Endometrium (tissue), 2 donors: ENCODE measurements at regions not wholly inside any gene's neighbourhood (a gene's known extent, or its start where the extent isn't known, plus 50 kb on each side); places are given as distances from the start of the nearest gene placed in this dataset.
"Not testable (repeated sequence)": the region's sequence is repeated elsewhere in the genome, so short reads cannot be mapped to it uniquely, and the experiment has no call there.

Experiments
- FAIRE-seq: peaks from 2 replicates; lab custom pipeline; 2012; peaks lifted over from hg19 to GRCh38; lab: Jason Lieb, UNC
- donor health status: control.
- donor health status: control.

GRCh38 chr10:65684896-65685295 is 1240.9 kb upstream of the LRRTM3 start:
- no peak for FAIRE-seq

DNA sequence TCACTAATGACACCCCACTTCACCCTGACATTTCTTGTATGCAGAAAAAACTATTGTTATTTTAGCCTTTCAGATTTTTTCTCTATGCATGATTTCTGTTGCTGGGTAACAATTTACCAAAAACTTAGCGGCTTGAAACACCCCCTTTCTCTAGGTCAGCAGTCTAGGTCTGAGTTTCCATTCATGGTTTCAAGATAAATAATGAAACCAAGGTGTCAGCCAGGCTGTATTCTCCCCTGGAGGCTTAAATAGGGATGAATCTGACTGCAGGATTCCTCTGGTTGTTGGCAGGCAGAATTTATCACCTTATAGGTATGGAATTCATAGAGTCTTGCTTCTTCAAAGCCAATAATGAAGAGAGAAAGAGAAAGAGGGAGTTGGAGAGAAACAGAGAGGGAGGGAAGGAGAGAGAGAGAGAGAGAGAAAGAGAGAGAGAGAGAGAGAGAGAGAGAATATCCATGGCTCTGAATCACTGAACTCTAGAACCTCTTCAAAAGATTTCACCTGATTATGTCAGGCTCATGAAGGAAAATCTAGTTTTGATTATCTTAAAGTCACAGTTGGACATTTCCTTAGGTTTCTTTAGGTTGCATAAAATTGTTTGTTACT is 1224.6 kb upstream of the LRRTM3 start:
- no peak for FAIRE-seq

DNA sequence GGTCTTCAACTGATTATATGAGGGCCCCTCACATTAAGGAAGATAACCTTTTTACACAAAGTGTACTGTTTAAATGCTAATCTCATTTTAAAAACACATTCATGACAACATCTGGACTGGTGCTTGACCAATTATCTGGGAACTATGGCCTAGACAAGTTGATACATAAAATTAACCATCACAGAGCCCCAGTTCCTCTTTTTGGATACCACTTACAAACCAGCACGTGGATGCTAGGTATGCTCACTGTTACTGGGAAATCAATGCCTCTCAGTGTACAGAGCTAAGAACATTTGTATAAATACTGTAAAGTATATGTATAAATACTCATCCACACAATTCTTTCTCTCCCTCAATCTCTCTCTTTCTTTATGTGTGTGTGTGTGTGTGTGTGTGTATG is 1217.8 kb upstream of the LRRTM3 start:
- FAIRE-seq, result no peak

- no peak for FAIRE-seq
Observed at GRCh38 chr10:65710306-65710705, 1215.5 kb upstream of the LRRTM3 start.

DNA sequence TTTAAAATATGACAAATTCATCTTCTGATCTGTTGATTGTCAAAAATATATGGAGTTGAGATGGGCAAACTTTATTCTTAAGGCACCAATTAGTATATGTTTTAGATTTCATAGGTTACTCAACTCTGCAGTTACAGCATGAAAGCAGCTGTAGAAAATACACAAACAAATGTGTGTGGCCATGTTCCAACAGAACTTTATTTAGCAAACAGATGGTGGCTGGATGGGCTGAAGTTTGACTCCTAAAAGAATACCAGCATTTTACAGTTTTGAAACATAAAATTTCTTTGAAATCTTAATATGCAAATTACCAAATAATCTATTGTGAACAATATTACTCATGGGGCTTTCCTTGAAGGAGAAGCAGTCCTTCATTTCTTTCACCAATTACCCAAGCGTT is 1206.0 kb upstream of the LRRTM3 start:
- peak; percentile 88 for FAIRE-seq

DNA sequence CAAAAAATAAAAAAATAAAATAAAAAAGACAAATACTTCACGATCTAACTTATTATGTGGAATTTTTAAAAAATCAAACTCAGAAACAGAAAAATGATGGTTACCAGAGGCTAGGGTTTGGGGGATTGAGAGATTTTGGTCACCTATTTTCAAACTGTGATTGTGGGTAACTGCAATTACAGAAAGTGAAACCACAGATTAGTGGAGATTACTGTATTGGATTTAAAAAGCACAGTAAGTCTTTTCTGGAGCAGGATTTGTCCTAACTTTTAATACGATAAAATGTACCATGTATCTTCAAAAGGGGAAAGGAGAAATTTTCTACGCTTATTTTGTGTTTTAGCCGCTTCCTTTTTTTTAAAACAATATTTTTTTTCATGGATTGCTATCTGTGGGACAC is 1204.9 kb upstream of the LRRTM3 start:
- FAIRE-seq, result peak; percentile 33

DNA sequence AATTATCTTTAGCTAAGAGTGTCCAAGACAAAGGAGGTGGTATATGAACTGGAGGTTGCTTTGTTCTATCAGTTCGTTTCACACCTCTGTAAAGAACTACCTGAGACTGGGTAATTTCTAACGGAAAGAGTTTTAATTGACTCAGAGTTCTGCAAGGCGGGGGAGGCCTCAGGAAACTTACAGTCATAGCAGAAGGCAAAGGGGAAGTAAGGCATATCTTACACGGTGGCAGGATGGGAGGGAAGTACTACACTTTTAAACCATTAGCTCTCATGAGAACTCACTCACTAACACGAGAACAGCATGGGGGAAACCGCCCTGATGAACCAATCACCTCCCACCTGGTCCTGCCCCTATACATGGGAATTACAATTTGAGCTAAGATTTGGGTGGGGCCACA is 1202.3 kb upstream of the LRRTM3 start:
- no peak for FAIRE-seq

DNA sequence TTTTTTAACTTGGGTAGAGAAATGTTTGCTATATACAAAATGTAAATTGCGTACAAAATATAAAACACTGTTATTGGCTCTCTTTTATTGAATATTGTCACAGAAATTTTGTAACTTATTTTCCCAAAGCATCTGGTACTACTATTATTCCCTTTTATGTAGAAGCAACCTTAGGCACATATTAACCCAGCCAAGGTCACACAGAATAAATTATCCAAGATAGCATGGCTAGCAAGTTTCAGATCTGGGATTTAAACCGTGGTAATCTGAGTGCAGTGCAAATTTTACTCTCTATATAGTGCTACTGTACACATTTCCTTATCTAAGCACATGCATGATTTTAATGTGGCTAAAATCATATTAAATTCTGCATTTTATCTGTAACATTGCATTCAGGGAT is 1190.5 kb upstream of the LRRTM3 start:
- no peak for FAIRE-seq

- FAIRE-seq, result no peak
Observed at GRCh38 chr10:65742906-65743305, 1182.9 kb upstream of the LRRTM3 start.

DNA sequence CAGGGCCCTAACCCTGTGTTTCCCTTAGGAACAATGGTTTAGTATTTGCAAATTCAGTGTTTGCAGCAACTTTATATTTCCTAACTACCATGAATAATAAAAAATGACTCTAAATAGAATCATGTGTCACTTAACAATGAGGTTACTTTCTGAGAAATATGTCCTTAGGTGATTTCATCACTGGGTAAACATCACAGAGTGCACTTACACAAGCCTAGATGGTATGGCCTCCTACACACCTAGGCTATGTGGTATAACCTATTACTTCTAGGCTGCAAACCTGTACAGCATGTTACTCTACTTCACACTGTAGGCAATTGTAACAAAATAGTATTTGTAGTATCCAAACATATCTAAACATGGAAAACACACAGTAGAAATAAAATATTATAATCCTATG is 1174.6 kb upstream of the LRRTM3 start:
- FAIRE-seq, result no peak

DNA sequence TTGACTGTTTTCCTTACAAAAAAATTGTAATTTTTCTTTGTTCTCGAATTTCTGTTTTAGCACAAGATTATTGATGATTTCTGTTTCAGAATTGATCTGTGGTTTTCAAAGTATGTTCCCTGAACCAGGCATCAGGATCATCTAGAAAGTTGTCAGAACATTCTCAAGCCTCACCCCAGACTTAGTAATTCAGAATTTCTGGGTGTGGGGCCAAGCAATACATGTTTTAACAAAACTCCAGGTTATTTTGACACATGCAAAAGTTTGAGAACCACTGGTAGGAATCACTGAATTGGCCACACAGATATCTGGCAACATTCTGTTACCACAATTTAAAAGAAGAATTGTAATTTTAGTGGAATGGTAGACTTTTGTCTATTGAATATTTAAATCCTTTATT is 1173.9 kb upstream of the LRRTM3 start:
- no peak for FAIRE-seq

- no peak for FAIRE-seq
Observed at GRCh38 chr10:65753532-65753931, 1172.3 kb upstream of the LRRTM3 start.

- no peak for FAIRE-seq
Observed at GRCh38 chr10:65754112-65754511, 1171.7 kb upstream of the LRRTM3 start.

- no peak for FAIRE-seq
Observed at GRCh38 chr10:65762311-65762710, 1163.5 kb upstream of the LRRTM3 start.

GRCh38 chr10:65765006-65765541 is 1160.8 kb upstream of the LRRTM3 start:
- FAIRE-seq, result no peak

- no peak for FAIRE-seq
Observed at GRCh38 chr10:65769828-65770227, 1156.0 kb upstream of the LRRTM3 start.

- no peak for FAIRE-seq
Observed at GRCh38 chr10:65778753-65779152, 1147.1 kb upstream of the LRRTM3 start.

GRCh38 chr10:65779985-65780384 is 1145.9 kb upstream of the LRRTM3 start:
- FAIRE-seq, result no peak

- no peak for FAIRE-seq
Observed at GRCh38 chr10:65786279-65786678, 1139.6 kb upstream of the LRRTM3 start.

DNA sequence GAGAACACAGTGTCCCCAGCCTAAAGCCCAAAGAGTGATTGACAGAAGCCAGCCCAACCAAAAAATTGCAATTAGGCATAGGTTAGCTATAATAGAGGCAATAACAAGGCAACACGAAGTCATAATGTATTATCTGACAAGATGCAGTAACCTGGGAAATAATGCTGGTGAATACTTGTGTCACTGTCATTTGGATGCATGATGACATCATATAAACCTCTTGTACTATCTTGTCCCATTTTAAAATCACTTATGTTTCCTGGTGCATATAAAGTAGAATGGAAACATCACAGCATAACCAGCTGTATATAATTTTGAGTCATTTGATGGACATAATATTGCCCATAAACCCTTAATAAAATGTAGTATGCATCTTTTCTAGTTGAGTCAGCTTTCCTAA is 1138.3 kb upstream of the LRRTM3 start:
- no peak for FAIRE-seq

DNA sequence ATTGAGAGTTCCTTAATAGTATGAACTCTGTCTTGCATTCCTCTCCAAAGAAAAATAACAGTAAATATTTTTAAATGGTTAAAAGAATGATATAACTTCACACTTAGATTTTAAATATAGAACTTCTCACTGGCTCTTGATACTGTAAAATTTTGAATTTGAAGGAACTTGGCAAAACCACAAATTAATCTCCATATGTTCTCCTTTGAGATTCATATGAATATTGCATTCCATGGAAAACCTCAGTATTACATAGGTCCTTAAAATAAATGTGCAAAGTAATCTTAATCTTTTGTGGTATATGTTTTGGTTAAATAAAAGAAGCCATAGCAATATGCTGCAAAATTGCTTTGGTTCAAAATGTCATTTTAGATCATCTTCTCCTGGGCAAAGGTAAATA is 1137.6 kb upstream of the LRRTM3 start:
- no peak for FAIRE-seq

DNA sequence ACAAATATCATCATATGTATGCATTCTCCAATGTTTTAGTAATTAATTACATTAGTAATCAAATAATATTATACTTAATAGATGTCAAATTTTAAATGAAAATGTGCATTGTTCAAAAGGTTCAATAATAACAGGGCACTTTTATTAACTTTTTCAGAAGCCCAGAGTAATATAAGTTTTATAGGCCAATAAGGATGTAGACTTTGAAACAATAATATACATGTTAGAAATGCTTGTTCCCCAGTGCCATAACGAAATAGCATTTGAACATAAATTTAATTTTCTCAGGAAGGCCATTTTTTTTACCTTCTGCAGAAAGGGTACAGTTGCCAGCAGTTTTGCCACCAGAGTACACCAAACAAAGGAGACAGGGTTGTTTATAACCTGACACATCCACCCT is 1133.9 kb upstream of the LRRTM3 start:
- no peak for FAIRE-seq

DNA sequence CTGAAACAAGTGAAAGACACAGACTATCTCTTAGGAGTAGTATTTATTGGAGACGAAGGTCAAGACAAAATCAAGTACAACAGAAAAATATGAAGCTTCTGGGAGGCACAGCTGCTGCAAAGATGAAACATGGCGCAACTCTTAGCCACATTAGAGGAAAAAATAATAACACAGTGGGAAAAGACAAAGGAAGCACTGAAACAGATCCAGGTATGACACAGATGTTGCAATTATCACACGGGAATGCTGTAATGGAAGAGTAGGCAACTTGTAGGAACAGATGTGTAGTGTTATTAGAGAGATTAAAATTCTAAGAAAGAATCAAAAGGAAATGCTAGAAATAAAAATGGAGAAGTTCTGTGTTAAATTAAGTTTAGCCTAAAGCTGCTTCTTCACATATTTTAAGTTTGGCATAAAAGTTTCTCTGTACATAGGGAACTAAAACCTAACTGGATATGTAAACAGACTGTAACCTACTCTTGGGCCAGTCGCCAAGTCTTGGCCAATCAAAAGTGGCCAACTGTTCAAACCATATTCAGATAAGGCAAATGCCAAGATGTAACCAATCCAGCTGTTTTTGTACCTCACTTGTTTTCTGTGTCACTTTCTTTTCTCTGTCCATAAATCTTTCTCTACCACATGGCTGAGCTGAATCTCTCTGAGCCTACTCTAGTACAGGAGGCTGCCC is 1132.0 kb upstream of the LRRTM3 start:
- FAIRE-seq, result no peak

DNA sequence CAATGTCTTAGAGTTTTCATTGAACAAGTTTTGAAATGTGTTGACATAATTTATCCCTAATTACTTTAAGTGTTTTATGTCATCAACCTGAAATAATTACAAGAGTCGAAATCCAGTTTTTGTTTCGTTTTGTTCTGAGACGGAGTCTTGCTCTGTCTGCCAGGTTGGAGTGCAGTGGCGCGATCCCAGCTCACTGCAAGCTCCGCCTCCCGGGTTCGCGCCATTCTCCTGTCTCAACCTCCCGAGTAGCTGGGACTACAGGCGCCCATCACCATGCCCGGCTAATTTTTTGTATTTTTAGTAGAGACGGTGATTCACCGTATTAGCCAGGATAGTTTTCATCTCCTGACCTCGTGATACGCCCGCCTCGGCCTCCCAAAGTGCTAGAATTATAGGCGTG is 1131.0 kb upstream of the LRRTM3 start:
- not testable (repeated sequence) for FAIRE-seq
